B cell (primary cell): ENCODE measurements at regions not wholly inside any gene's neighbourhood (a gene's known extent, or its start where the extent isn't known, plus 50 kb on each side); places are given as distances from the start of the nearest gene placed in this dataset.

ENCODE experiments used
- ATAC-seq: fragments of 200-7000 bp; cut with Tn5 transposase; one replicate; pipeline ENCODE4 v1.10.0; 2021; ENCODE audit warnings: low read depth, mild to moderate bottlenecking, moderate number of reproducible peaks, moderate library complexity
- CTCF ChIA-PET: fragments of 350-600 bp; sonication (Branson Sonifier 250); formaldehyde crosslinking; loops from one replicate; lab custom pipeline; 2021; ENCODE audit warnings: antibody characterized with exemption, inconsistent platforms; lab: Charles Lee
- POLR2A ChIA-PET: fragments of 350-600 bp; sonication (Branson Sonifier 250); formaldehyde crosslinking; loops from one replicate; lab custom pipeline; 2021; ENCODE audit warnings: antibody characterized with exemption; lab: Charles Lee
- DNase-seq: peaks from one replicate; pipeline ENCODE4 v3.0.0; 2013
- H2AFZ ChIP-seq: 2 replicates; pipeline ENCODE4 v1.6.1; 2012; ENCODE audit warnings: mild to moderate bottlenecking, low read depth, low read length; ENCODE audit not compliant: insufficient read depth, poor library complexity, severe bottlenecking
- H3K27ac ChIP-seq, 2 donors: 1 replicate in 1 of 2; 2 replicates in 1 of 2; pipeline ENCODE4 v1.5.1; 2012 to 2013; ENCODE audit warnings: low read length in 2 of 2, mild to moderate bottlenecking in 2 of 2, moderate library complexity in 1 of 2
- H3K27me3 ChIP-seq, 4 experiments: fragments of 200-600 bp in 1 of 4; sonication (generic) in 1 of 4; replicated peaks in 1 of 4; 1 replicate in 2 of 4; 2 replicates in 2 of 4; pipeline versions ENCODE4 v1.6.1 to v1.7.0; 2013 to 2016; ENCODE audit warnings: low read length in 3 of 4, mild to moderate bottlenecking in 2 of 4, mixed read lengths in 1 of 4, moderate library complexity in 1 of 4; ENCODE audit not compliant: insufficient read depth in 4 of 4, control insufficient read depth in 3 of 4; ENCODE audit errors: control extremely low read depth in 1 of 4
- H3K36me3 ChIP-seq, 2 experiments: replicated peaks in 1 of 2; 1 replicate in 1 of 2; 2 replicates in 1 of 2; pipeline versions ENCODE4 v1.6.1 to v1.7.1; 2013; ENCODE audit warnings: low read length in 1 of 2; ENCODE audit not compliant: insufficient read depth in 2 of 2, control insufficient read depth in 1 of 2; ENCODE audit errors: control extremely low read depth in 1 of 2, extremely low read depth in 1 of 2
- H3K4me1 ChIP-seq, 2 donors: fragments of 200-600 bp in 1 of 2; sonication (generic) in 1 of 2; 1 replicate in 1 of 2; 2 replicates in 1 of 2; pipeline versions ENCODE4 v1.5.1 to v1.6.1; 2013 to 2017; ENCODE audit warnings: low read length in 2 of 2; ENCODE audit not compliant: control insufficient read depth in 2 of 2, insufficient read depth in 2 of 2
- H3K4me2 ChIP-seq: replicated peaks from 2 replicates; pipeline ENCODE3; 2012; ENCODE audit warnings: mild to moderate bottlenecking, low read depth, low read length; ENCODE audit not compliant: poor library complexity, severe bottlenecking
- H3K4me3 ChIP-seq, 5 experiments: fragments of 200-600 bp in 1 of 5; sonication (generic) in 1 of 5; 1 replicate in 3 of 5; 2 replicates in 2 of 5; pipeline versions ENCODE4 v1.5.1 to v1.7.0; 2011 to 2016; ENCODE audit warnings: low read length in 4 of 5, mild to moderate bottlenecking in 4 of 5, low read depth in 2 of 5, control low read depth in 1 of 5, moderate library complexity in 1 of 5; ENCODE audit not compliant: insufficient read depth in 1 of 5; ENCODE audit errors: control extremely low read depth in 1 of 5, extremely low read depth in 1 of 5
- H3K79me2 ChIP-seq: fragments of 200-600 bp; sonication (generic); one replicate; pipeline ENCODE4 v1.6.0; 2016; ENCODE audit warnings: low read length; ENCODE audit not compliant: control insufficient read depth, insufficient read depth
- H3K9ac ChIP-seq: fragments of 200-600 bp; sonication (generic); 2 replicates; pipeline ENCODE4 v1.6.1; 2017; ENCODE audit warnings: mild to moderate bottlenecking, low read length, moderate library complexity
- H3K9me3 ChIP-seq, 3 donors: one replicate each; pipeline versions ENCODE4 v1.6.1 to v1.7.1; 2013; ENCODE audit warnings: low read length in 2 of 3; ENCODE audit not compliant: control insufficient read depth in 2 of 3, insufficient read depth in 1 of 3; ENCODE audit errors: control extremely low read depth in 1 of 3
- H4K20me1 ChIP-seq: 2 replicates; pipeline ENCODE4 v1.6.0; 2012; ENCODE audit warnings: mild to moderate bottlenecking, low read length; ENCODE audit not compliant: insufficient read depth, control insufficient read depth, poor library complexity, severe bottlenecking
- H3K27ac Mint-ChIP-seq: one replicate; pipeline ENCODE4 v1.8.0; 2021; ENCODE audit warnings: mixed read lengths
- H3K27me3 Mint-ChIP-seq: one replicate; pipeline ENCODE4 v1.8.0; 2021; ENCODE audit warnings: mixed read lengths
- H3K4me1 Mint-ChIP-seq: one replicate; pipeline ENCODE4 v1.8.0; 2021; ENCODE audit warnings: mixed read lengths
- H3K4me3 Mint-ChIP-seq: one replicate; pipeline ENCODE4 v1.8.0; 2021; ENCODE audit warnings: mixed read lengths
- H3K9me3 Mint-ChIP-seq: one replicate; pipeline ENCODE4 v1.8.0; 2022; ENCODE audit warnings: mixed read lengths; ENCODE audit not compliant: insufficient read depth
- EZH2 ChIP-seq: IDR thresholded peaks from 2 replicates; pipeline ENCODE4 v1.6.1; 2012; ENCODE audit warnings: borderline replicate concordance, low read depth, mild to moderate bottlenecking, moderate library complexity, low read length; ENCODE audit not compliant: insufficient read depth, poor library complexity, severe bottlenecking
- WGBS: methylation state at CpG from one replicate; pipeline ENCODE4 v1.1.5; 2013; ENCODE audit warnings: missing lambda C conversion rate; ENCODE audit not compliant: insufficient coverage; 5-methylcytosine and 5-hydroxymethylcytosine counted together
- intact Hi-C: fragments of 100-400 bp; cut with micrococcal nuclease; formaldehyde crosslinking; loops from one replicate; pipeline ENCODE4 v1.10.0; 2022
- TF ChIP-seq, protein P1 (sequence below): fragments of 200-600 bp; IDR thresholded peaks from one replicate; pipeline ENCODE4 v1.8.0; 2022; ENCODE audit warnings: antibody characterized with exemption, mild to moderate bottlenecking

DNA sequence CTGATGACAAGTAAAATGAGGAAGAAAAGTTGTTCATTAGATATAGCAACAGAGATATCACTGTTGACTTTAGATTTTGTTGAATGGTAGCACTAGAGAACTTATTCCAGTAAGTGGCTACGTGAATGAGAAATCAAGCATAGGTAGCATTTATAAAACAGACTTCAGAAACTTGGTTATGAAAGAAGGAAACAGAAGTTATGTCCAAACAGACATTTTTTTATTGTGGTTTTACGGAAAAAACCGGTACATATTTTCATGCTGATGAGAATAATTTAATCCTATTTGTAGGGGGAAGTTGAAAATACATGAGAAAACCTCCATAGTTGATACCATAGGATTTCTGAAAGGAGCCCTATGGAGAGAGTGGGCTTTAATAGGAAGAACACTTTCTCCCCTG, 325.7 kb upstream of the SLC10A2 start:
- intact Hi-C loops: no loop called here
- no peak overlapping the region for H3K27ac Mint-ChIP-seq
- H3K9me3 ChIP-seq: peaks cover 0 to 5% (median 0%) of the 10 kb centered on the region in 3 donors
- H3K4me1 Mint-ChIP-seq: no peaks in the 10 kb centered on the region
- no peaks in the 10 kb centered on the region for H4K20me1 ChIP-seq
- H3K79me2 ChIP-seq: no peaks in the 10 kb centered on the region
- H3K4me1 ChIP-seq: no peaks in the 10 kb centered on the region
- no peak overlapping the region for H2AFZ ChIP-seq
- H3K27me3 ChIP-seq: no peaks in the 10 kb centered on the region
- no peaks in the 10 kb centered on the region for H3K27me3 Mint-ChIP-seq
- DNase-seq (no peak), ATAC-seq (no peak)
- H3K9me3 Mint-ChIP-seq: peaks cover 2% of the 10 kb centered on the region
- no peak overlapping the region for H3K4me3 Mint-ChIP-seq
- no peak overlapping the region for H3K4me2 ChIP-seq
- H3K4me3 ChIP-seq: no peak overlapping the region
- ChIA-PET CTCF (no interaction called here), POLR2A (no interaction called here)
- H3K36me3 ChIP-seq: no peaks in the 10 kb centered on the region
- H3K27ac ChIP-seq: no peak overlapping the region
- H3K9ac ChIP-seq: no peak overlapping the region
- no CpG with 5 or more reads among the region's 3 CpGs for WGBS
- no peak for TF ChIP-seq EZH2
- TF ChIP-seq, protein P1, sequence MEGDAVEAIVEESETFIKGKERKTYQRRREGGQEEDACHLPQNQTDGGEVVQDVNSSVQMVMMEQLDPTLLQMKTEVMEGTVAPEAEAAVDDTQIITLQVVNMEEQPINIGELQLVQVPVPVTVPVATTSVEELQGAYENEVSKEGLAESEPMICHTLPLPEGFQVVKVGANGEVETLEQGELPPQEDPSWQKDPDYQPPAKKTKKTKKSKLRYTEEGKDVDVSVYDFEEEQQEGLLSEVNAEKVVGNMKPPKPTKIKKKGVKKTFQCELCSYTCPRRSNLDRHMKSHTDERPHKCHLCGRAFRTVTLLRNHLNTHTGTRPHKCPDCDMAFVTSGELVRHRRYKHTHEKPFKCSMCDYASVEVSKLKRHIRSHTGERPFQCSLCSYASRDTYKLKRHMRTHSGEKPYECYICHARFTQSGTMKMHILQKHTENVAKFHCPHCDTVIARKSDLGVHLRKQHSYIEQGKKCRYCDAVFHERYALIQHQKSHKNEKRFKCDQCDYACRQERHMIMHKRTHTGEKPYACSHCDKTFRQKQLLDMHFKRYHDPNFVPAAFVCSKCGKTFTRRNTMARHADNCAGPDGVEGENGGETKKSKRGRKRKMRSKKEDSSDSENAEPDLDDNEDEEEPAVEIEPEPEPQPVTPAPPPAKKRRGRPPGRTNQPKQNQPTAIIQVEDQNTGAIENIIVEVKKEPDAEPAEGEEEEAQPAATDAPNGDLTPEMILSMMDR: no peak

DNA sequence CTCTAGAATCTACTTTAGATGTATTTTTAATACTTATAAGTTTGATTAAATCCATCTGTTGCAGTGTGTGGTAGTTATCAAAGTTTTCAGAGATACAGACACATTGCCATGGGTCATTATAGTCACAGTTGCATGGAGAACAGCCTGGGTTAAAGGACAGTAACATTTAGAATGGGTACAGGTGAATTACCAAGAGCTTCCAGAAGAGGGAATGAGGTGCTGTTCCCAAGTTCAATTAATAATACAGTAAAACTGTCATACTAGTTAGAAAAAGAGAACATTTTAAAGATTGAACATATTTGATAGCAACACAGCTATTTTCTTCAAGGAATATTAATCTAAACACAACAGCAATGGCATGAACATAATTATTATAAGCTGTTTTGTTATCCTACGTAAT, 322.6 kb upstream of the SLC10A2 start:
- intact Hi-C loops: no loop called here
- no peak overlapping the region for H3K9ac ChIP-seq
- no peaks in the 10 kb centered on the region for H3K36me3 ChIP-seq
- Mint-ChIP-seq H3K27ac (no peak overlapping the region), H3K27me3 (no peaks in the 10 kb centered on the region), H3K9me3 (peaks cover 2% of the 10 kb centered on the region), H3K4me3 (no peak overlapping the region), H3K4me1 (no peaks in the 10 kb centered on the region)
- no CpG with 5 or more reads among the region's 1 CpG for WGBS
- CTCF ChIA-PET: no interaction called here
- no peak overlapping the region for H3K4me3 ChIP-seq
- H3K79me2 ChIP-seq: no peaks in the 10 kb centered on the region
- H3K9me3 ChIP-seq: peaks cover 0 to 4% (median 0%) of the 10 kb centered on the region in 3 donors
- H2AFZ ChIP-seq: no peak overlapping the region
- TF ChIP-seq, protein P1: no peak
- no peak for TF ChIP-seq EZH2
- ATAC-seq (no peak), DNase-seq (no peak)
- H3K4me1 ChIP-seq: no peaks in the 10 kb centered on the region
- no peaks in the 10 kb centered on the region for H4K20me1 ChIP-seq
- POLR2A ChIA-PET: no interaction called here
- H3K27me3 ChIP-seq: no peaks in the 10 kb centered on the region
- no peak overlapping the region for H3K4me2 ChIP-seq
- H3K27ac ChIP-seq: no peak overlapping the region
